ENCODE measurements at regions not wholly inside any gene's neighbourhood (a gene's known extent, or its start where the extent isn't known, plus 50 kb on each side); places are given as distances from the start of the nearest gene placed in this dataset.

GRCh38 chr12:46910830-46911229, 85.0 kb upstream of the SLC38A4 start:
- DNase-seq (ENCODE audit: low read depth), result no peak

DNA sequence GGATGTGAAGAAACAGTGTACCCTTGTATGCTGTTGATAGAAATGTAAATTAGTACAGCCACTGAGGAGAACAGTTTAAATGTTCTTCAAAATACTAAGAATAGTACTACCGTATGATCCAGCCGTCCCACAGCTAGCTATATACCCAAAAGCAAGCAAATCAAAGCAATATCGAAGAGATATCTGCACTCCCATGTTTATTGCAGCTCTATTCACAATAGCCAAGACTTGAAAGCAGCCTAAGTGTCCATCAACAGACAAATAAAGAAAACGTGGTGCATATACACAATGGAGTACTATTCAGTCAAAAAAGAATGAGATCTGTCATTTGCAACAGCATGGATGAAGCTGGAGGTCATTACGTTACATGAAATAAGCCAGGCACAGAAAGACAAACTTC, 88.5 kb upstream of the SLC38A4 start:
- DNase-seq (ENCODE audit: low read depth), result no peak

GRCh38 chr12:46915082-46915481, 89.3 kb upstream of the SLC38A4 start:
- DNase-seq (ENCODE audit: low read depth), result no peak

- no peak for DNase-seq (ENCODE audit: low read depth)
These were observed 90.0 kb upstream of the SLC38A4 start for GRCh38 chr12:46915836-46916235.

- DNase-seq (ENCODE audit: low read depth), result no peak
These were observed 91.1 kb upstream of the SLC38A4 start for GRCh38 chr12:46916796-46917419.

DNA sequence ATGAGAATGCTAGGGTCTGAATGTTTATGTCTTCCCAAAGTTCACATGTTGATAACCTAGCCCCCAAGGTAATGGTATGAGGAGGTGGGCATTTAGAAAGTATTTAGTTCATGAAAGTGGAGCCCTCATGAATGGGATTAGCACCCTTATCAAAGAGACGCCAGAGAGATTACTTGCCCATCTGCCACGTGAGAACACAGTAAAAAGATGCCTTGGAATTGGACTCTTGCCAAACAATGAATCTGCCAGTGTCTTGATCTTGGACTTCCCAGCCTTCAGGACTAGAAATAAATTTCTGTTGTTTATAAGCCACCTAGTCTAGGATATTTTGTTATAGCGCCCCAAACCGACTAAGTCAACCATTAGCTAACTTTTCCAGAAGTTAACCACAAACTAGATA, 92.0 kb upstream of the SLC38A4 start:
- DNase-seq (ENCODE audit: low read depth), result no peak

GRCh38 chr12:46918631-46919030, 92.8 kb upstream of the SLC38A4 start:
- DNase-seq (ENCODE audit: low read depth), result no peak

DNA sequence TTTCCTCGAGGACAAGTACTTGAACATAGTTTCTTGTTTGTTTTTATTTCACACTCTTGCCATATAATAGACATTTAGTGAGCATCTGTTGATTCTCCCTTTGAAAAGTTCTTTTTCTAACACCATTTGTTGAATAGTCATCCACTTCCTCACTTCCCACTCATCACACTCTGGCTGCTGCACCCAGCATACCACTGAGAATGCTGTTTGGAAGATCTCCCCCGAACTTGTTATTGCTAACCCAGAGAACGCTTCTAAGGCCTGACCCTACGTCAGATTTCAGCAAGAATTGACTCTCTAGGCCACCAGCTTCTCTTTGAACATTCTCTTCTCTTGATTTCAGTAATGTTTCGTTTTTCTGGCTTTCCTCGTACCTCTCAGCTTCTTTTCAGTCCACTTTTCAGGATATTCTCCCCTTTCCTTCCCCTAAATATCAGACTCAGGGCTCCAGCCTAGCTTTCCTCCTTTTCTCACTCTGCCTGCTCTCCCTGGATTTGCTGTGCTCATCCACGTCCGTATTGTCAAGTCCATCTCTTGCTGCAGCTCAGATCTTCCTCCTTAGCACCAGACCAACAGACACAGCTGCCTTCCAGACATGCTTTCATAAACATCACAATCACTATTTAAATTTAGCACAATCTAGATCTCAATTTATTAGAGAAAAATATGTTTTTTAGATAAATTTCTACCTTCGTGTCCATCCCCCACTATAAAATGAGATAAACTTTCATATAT, 94.0 kb upstream of the SLC38A4 start:
- no peak for DNase-seq (ENCODE audit: low read depth)

- no peak for DNase-seq (ENCODE audit: low read depth)
These were observed 94.7 kb upstream of the SLC38A4 start for GRCh38 chr12:46920499-46920898.

DNA sequence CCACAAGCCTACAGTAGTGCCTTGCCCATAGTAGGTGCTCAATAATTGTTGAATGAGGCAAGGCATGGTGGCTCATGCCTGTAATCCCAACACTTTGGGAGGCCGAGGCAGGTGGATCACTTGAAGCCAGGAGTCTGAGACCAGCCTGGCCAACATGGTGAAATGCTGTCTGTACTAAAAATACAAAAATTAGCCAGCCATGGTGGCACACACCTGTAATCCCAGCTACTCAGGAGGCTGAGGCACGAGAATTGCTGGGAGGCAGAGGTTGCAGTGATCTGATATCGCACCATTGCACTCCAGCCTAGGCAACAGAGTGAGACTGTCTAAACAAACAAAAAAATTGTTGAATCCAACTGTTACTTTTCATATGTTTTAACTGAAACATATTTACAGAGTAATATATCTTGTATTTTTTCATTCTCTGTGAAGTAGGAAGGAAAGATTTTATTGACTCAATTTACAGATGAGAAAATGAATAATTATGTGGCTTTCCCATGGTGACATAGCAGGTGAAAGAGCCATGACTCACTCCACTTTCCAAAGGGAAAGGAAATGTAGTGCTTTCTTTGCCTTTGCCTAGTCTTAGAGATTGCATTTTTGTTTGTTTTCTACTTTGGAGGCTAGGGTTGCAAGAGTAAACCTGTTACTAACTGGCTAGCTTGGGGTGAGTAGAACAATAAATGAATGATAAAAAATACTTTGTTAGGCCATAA, 95.4 kb upstream of the SLC38A4 start:
- DNase-seq (ENCODE audit: low read depth), result no peak

DNA sequence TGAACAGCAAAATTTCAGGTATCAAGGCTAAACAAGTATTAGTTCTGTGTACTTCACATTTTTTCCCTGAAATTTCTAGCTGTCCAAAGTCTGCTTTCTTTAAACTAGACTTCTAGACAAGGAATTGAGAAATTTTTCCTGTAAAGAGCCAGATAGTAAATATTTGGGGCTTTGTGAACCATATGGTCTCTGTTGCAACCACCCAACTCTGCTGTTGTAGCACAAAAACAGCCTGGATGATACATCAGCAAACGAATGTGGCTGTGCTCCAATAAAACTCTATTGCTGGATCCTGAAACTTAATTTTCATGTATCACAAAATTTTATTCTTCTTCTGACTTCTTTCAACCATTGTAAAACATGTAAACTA, 96.0 kb upstream of the SLC38A4 start:
- DNase-seq (ENCODE audit: low read depth), result no peak

DNA sequence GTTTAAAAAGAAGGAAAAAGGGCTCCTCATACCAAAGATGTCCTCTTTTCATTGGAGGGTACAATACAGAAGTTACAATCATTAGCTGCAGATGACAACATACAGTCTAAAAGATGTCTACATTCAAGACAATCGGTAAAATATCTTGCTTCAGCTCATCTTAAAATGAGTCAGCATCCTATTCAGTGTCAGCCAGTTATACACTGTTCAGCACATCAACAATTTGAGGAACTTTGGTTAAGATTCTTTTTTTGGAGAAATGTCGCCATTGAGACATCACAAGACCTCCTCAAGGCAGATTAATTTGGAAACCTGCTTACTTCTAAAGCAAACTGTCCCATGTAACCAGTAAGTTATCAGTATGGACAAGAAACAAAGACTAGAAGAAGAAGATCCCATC, 100.7 kb upstream of the SLC38A4 start:
- no peak for DNase-seq (ENCODE audit: low read depth)

DNA sequence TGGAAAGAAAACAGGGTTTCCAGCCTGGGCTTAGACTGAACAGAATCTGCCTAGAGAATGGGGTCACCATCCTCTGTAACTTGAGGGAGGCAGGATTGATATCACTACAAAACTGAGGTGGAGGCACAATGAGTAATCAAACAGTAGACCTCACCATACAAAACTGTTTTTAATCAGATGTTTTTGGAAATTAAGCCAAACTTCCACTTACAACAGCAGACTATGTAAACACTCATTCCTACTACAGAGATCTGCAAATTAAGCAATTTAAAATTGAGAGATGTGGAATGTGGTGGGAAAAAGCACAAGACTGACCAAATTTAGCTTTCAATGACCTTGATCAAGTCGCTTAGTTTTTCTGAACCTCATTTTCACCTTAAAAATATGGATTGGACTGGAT, 104.3 kb upstream of the SLC38A4 start:
- no peak for DNase-seq (ENCODE audit: low read depth)

DNA sequence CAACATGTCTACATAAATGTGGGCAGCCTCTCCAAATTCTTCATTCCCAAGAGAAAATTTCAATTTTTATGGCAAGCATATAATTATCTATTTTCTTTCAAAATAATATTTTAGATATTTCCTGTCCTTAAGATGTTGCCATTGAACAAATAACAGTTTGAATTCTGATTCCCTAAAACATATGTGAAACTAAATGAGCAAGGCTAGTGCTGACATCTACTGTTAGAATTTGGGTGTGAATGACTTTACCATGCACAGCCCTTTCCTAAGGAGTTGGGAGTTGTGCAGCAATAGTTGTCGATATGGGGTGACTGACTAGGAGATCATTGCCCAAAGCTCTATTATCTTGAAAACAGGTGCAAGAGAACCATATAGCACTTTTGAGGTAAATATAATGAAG, 108.2 kb upstream of the SLC38A4 start:
- no peak for DNase-seq (ENCODE audit: low read depth)

DNA sequence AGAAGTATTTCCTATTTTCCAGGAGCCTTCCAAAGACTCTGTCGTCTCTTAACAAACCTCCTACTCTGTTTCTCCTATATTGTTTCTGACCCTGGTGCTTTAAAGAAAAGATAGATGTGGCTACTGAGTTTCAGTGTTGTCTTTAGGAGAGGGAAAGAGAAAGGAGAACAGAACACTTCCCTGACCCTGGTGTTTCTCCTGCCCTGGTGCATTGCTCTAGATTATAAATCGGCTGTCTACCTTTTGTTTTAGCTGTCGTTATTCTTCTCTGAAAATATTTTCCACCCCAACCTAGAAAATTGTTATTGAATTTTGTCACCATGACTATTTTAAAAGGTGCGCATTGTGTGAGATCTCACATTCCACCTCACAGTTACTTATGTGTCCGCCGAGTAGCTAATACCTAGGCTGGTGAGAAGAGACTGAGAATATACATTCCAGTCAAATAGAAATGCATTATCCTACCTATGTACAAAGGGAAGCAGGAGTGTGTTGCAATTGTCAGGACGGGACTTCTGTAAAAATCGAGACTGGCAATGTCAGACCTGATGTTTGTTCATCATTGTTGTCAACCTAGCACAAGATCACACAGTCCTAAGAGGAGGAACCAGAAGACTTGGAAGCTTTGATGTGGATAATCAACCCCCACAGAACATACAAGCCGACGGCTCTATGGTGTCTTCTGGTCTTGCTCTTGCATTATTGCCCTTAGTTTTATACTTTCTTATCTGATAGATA, 108.7 kb upstream of the SLC38A4 start:
- DNase-seq (ENCODE audit: low read depth), result no peak

DNA sequence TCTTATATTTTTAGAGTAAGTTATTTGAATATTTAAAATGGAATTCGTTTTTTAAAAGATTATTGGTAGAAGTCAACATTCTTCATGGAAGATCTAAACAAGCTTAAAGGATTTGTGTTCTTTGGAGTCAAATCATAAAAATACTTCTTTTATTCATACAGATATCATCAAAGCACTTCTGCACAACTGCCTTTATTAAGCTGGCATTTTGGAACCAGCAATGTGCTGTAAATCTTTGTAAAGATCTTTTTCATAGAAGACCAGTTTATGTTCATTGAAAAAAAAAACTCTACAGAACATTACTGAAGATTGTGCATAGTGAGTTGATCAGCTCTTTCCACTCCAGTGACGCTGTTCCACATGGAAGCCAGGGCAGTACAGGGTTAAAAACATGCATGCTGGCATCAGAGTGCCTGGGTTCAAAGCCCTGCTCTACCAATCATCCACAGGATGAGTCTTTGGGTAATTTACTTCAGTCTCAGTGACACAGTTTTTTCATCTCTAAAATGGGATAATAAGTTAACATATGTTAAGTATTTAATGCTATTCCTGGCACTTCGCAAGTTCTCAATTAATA, 109.6 kb upstream of the SLC38A4 start:
- DNase-seq (ENCODE audit: low read depth), result no peak

- DNase-seq (ENCODE audit: low read depth), result no peak
These were observed 110.2 kb upstream of the SLC38A4 start for GRCh38 chr12:46936042-46936441.

DNA sequence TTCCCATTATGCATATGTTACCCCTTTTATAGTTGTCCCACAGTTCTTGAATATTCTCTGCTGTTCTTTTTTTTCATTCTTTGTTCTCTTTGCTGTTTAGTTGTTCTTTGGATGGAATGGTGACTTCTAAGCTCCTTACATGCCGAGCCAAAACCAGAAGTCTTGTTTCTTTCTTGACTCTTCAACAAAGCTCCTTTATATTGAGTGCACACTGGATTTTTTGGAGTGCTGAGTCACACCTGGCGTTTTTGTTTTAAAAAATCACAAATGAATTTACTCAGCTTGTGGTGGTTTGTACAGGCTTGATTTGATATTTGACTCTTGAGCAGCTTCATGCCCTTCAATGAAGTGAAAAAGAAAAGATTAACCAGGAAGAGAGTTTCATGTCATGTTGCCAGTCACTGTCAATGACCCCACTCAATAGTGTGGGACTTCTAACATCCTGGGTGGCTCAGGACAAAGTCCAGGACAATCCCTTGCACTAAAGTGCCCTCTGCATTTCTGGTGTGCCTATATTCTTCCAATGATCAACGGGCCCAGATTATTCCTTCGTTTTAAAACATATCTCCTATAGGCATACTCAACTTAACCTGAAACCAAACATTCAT, 112.4 kb upstream of the SLC38A4 start:
- DNase-seq (ENCODE audit: low read depth), result no peak

DNA sequence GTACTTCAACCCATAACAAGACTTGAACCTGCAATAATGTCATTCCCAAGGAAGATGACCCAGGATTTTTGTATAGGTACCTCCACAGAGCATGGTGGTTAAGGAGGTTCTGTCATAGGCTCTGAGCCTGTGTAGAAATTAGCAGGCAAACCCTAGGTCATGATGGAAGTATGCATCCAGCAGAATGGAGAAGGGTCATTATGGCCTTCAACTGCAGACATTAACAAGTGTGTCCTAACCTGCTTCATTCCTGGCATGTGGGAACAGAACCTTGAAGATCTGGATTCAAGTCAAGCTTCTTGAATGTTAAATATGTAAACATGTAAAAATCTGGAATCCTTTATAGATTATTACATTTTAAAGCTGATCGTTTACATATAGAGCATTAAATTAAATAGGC, 116.2 kb upstream of the SLC38A4 start:
- no peak for DNase-seq (ENCODE audit: low read depth)

DNA sequence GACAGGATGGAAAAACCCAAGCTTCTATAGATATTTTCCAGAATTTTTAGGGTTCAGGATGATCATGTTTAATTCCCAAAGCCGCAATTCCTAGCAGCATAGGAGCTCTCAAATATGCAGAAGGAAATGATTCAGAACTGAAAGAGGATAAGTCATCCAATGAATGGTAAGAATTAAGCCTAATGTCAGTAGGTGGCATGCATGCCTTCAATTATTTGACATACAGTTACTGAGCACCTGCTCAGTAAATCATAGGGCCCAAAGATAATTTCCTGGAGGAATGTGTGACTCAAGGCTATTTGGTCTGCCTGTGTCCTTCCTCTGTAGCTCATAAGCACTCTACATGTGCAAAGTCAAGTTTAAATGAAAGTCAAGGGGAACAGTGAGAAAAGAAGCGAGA, 116.8 kb upstream of the SLC38A4 start:
- DNase-seq (ENCODE audit: low read depth), result no peak

DNA sequence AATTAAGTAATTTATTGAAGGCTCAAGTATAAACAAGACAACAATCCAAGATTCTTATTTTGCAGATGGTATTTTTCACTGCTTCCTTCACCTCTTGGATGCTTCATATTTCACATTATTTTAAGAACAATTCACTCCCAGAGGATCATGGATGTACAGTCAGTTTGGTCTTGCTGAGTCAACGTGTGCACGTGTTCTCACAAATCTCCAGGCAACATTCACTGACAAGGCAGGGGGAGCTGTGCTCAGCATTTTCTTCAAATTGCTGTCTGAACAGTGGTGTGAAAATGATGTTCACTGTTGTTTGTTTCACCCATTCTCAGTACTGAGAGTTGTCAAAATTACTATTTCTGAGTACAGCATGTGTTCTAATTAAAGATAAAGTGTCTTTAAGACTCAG, 118.3 kb upstream of the SLC38A4 start:
- DNase-seq (ENCODE audit: low read depth), result no peak

- DNase-seq (ENCODE audit: low read depth), result no peak
These were observed 119.0 kb upstream of the SLC38A4 start for GRCh38 chr12:46944771-46945170.
